ENCODE measurements at regions not wholly inside any gene's neighbourhood (a gene's known extent, or its start where the extent isn't known, plus 50 kb on each side); places are given as distances from the start of the nearest gene placed in this dataset.

DNA sequence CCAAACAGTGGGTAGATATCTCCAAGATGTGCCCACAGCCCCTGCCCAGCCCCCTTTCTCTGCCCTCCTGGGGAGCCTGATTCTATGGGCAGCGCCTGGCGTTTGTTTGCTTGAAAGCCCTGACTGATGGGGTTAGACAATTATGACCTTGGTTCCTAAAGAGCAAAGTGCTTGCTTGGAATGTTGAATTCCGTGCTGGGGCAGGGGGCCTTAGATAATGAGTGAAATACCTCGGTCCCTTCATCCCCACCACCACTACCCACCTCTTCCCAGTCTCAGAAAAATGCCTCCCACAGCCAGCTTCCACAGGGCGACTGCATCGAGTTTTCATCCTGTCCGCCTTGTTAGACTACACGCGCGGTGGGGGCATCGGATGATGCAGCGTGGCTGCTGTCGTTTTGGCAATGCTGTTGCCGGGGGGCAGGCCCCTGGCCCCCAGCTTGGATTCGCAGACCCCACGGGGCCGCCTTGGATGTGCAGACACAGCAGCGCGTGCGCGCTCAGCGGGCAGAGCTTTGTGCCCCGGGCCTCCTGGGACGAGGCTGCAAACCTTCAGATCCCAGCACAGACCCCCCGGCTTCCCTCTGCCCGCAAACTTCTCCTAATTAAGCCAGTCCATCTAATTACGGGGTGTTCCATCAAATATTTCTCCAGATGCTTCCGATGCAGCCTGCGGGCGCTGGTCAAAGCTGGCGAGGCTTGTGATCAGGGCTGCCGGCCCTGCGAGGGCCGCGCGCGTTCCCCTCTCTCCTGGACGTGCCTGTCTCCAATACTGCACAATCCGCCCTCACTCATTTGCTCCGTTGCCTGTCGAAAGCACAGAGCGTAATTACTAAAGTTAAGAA, 86.1 kb downstream of the LINC00237 start:
- peaks cover 23% of the 10 kb centered on the region for H3K4me1 ChIP-seq (ENCODE audit: insufficient read depth, low read length)
- 91% methylated on average over 41 of the region's 42 CpGs for WGBS
- no peaks in the 10 kb centered on the region for H3K9me3 ChIP-seq (ENCODE audit: insufficient read depth, low read depth, low read length)
- H3K4me3 ChIP-seq (ENCODE audit: low read length): no peak overlapping the region
- H3K27me3 ChIP-seq (ENCODE audit: insufficient read depth, low read length): no peaks in the 10 kb centered on the region
- H3K36me3 ChIP-seq (ENCODE audit: insufficient read depth, low read length): no peaks in the 10 kb centered on the region
- no peak overlapping the region for H3K27ac ChIP-seq (ENCODE audit: low read depth, low read length)
- H3K9ac ChIP-seq (ENCODE audit: low read depth, low read length): no peak overlapping the region

DNA sequence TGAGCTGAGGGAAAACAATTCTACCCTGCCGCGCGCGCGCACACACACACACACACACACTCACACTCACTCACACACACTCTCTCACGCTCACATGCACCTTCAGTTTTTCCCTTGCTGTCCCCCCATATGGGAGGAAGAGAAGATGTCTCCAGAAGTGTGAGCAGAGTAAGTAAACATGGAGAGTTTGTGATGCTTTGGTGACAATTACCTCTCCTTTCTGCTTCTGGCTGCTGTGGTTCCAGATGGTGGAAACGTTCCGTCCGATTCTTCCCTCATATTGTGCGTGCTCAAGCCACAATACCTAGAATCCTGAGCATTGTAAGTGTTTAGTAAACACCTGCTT, 86.7 kb downstream of the LINC00237 start:
- peaks cover 23% of the 10 kb centered on the region for H3K4me1 ChIP-seq (ENCODE audit: insufficient read depth, low read length)
- no peak overlapping the region for H3K9ac ChIP-seq (ENCODE audit: low read depth, low read length)
- H3K4me3 ChIP-seq (ENCODE audit: low read length): no peak overlapping the region
- H3K27me3 ChIP-seq (ENCODE audit: insufficient read depth, low read length): no peaks in the 10 kb centered on the region
- 88% methylated on average over 8 of the region's 10 CpGs for WGBS
- no peaks in the 10 kb centered on the region for H3K36me3 ChIP-seq (ENCODE audit: insufficient read depth, low read length)
- H3K27ac ChIP-seq (ENCODE audit: low read depth, low read length): no peak overlapping the region
- H3K9me3 ChIP-seq (ENCODE audit: insufficient read depth, low read depth, low read length): no peaks in the 10 kb centered on the region

DNA sequence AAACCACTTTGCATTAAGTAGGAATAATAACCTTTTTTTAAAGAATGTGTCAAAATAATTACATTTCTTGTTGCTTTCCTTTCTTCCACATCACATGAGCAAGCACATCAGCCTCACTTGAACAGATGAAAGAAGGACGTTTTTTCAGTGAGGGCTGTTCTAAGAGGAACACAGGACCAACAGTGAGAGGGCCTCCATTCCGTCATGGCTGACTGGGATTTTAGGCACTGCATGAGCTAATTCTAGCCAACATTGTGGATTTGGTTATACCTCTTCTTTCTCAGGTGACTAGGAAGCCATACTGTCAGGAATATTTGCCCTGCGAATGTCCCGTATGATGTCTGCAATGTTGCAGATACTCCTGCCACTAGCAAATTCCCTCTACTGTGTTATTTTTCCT, 87.6 kb downstream of the LINC00237 start:
- H3K27me3 ChIP-seq (ENCODE audit: insufficient read depth, low read length): no peaks in the 10 kb centered on the region
- peaks cover 23% of the 10 kb centered on the region for H3K4me1 ChIP-seq (ENCODE audit: insufficient read depth, low read length)
- 89% methylated on average over 4 of the region's 4 CpGs for WGBS

DNA sequence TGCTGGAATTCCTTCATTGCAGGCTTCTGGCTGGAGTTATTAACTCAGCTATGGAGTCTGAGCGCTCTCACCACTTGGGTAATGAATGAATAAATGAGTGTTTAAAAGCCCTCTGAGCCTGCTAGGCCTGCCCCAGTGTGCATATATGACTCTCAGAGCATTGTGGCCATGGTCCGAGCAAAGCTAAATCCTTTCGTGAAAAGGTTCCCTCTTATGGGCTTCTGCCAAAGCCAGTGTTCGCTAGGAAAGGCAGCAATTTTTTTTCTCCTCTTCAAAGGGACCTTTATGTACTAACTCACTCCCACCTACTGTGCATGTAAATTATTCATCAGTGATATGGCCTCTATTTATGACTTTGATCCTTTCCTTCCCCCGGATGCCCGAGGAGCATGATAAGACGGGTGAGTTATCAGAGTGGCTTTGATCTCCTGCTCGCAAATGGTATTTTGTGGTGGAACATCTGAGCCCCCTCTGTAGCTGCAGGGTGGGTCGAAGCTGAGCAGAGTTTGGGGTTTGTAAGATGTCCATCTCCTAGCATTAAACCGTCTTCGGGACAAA, 88.6 kb downstream of the LINC00237 start:
- Histone ChIP-seq H3K9ac (ENCODE audit: low read depth, low read length) (no peak overlapping the region), H3K4me1 (ENCODE audit: insufficient read depth, low read length) (peaks cover 23% of the 10 kb centered on the region), H3K27ac (ENCODE audit: low read depth, low read length) (no peak overlapping the region), H3K36me3 (ENCODE audit: insufficient read depth, low read length) (no peaks in the 10 kb centered on the region), H3K4me3 (ENCODE audit: low read length) (no peak overlapping the region), H3K27me3 (ENCODE audit: insufficient read depth, low read length) (no peaks in the 10 kb centered on the region), H3K9me3 (ENCODE audit: insufficient read depth, low read depth, low read length) (no peaks in the 10 kb centered on the region)
- WGBS: 85% methylated on average over 11 of the region's 11 CpGs

More for the DNA sequence above, 87.6 kb downstream of the LINC00237 start:
- Histone ChIP-seq H3K9ac (ENCODE audit: low read depth, low read length) (no peak overlapping the region), H3K27ac (ENCODE audit: low read depth, low read length) (no peak overlapping the region), H3K9me3 (ENCODE audit: insufficient read depth, low read depth, low read length) (no peaks in the 10 kb centered on the region), H3K36me3 (ENCODE audit: insufficient read depth, low read length) (no peaks in the 10 kb centered on the region), H3K4me3 (ENCODE audit: low read length) (no peak overlapping the region)

DNA sequence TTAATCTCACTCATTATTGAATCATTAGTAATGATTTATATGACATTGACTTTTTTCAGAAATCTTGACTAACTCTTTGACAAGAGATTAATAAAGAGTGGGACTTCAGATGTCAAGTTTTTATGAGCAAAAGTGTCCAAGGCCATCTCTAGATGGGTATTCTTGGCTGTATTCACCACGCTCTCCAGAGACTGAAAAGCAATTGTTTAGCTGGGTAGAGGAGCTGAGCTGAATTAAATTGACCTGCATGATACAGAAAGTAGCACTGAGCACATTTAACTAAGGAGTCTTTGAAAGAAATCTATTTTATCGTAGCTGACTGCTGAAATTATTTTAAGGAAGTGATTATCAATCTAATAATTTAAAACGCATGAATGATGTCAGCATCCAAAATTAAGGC, 89.4 kb downstream of the LINC00237 start:
- no peaks in the 10 kb centered on the region for H3K27me3 ChIP-seq (ENCODE audit: insufficient read depth, low read length)
- 98% methylated on average over 3 of the region's 3 CpGs for WGBS

DNA sequence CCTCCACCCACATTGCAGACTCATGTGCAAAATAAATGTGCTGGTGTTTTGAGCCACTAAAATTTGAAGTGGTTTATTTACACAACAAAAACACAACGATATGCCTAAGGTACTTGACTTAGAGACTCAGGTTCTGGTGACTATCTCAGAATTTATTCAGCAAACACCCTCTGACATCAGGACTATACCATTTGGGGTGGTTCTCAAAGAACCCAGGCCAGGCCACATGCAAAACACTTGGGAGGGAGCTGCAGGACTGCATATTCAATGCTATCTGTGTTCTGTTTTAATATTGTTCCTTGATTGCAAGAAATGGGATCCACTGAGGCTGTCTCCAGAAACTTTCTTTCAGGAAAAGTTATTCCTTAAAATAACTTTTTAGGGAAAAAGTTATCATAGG, 91.6 kb downstream of the LINC00237 start:
- H3K4me1 ChIP-seq (ENCODE audit: insufficient read depth, low read length): peaks cover 8% of the 10 kb centered on the region
- no peaks in the 10 kb centered on the region for H3K9me3 ChIP-seq (ENCODE audit: insufficient read depth, low read depth, low read length)
- WGBS: 86% methylated on average over 1 of the region's 1 CpG
- H3K36me3 ChIP-seq (ENCODE audit: insufficient read depth, low read length): no peaks in the 10 kb centered on the region
- H3K9ac ChIP-seq (ENCODE audit: low read depth, low read length): no peak overlapping the region
- no peaks in the 10 kb centered on the region for H3K27me3 ChIP-seq (ENCODE audit: insufficient read depth, low read length)
- no peak overlapping the region for H3K27ac ChIP-seq (ENCODE audit: low read depth, low read length)
- H3K4me3 ChIP-seq (ENCODE audit: low read length): no peak overlapping the region

More for the DNA sequence above, 89.4 kb downstream of the LINC00237 start:
- no peaks in the 10 kb centered on the region for H3K36me3 ChIP-seq (ENCODE audit: insufficient read depth, low read length)
- no peak overlapping the region for H3K27ac ChIP-seq (ENCODE audit: low read depth, low read length)
- no peak overlapping the region for H3K9ac ChIP-seq (ENCODE audit: low read depth, low read length)
- H3K4me3 ChIP-seq (ENCODE audit: low read length): no peak overlapping the region
- peaks cover 23% of the 10 kb centered on the region for H3K4me1 ChIP-seq (ENCODE audit: insufficient read depth, low read length)
- H3K9me3 ChIP-seq (ENCODE audit: insufficient read depth, low read depth, low read length): no peaks in the 10 kb centered on the region

DNA sequence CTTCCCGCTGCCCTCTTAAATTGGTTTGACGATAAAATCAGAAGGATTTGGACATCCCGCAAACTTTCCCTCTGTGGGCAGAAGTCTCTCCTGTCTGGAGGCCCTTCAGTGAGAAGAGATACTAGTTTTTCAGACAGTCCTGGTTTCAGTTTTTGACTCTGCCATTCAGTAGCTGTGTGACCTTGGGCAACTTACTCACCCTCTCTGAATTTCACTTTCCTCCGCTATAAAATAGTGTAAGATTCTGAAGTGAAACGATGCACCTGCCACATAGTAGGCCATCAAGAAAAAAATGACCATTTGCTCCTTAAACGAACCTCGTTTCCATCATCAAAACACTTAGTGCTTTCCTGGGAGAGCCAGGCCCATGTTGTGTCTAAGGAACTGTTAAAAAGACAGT, 97.2 kb downstream of the LINC00237 start:
- no peaks in the 10 kb centered on the region for H3K27me3 ChIP-seq (ENCODE audit: insufficient read depth, low read length)

DNA sequence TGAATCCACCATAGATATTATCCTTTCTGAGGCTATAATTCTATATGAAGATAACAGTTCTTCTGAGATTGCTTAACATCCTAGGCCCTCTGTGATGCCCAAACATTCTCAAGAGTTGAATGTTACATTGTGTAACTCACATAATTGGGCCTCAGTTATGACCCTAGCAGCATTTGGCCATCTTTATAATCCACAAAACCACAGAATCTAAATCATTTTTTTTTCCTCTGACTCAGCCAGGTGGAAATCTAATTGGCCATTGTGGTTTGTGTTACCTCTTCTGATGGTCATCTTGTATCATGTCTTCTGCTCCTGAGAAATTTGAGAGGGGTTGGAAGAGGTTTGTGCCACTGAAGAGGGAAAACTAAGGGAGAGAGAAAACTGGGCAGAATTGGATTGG, 99.5 kb downstream of the LINC00237 start:
- H3K9ac ChIP-seq (ENCODE audit: low read depth, low read length): no peak overlapping the region
- H3K27me3 ChIP-seq (ENCODE audit: insufficient read depth, low read length): no peaks in the 10 kb centered on the region
- H3K9me3 ChIP-seq (ENCODE audit: insufficient read depth, low read depth, low read length): no peaks in the 10 kb centered on the region
- H3K4me1 ChIP-seq (ENCODE audit: insufficient read depth, low read length): no peaks in the 10 kb centered on the region
- H3K4me3 ChIP-seq (ENCODE audit: low read length): no peak overlapping the region
- no peak overlapping the region for H3K27ac ChIP-seq (ENCODE audit: low read depth, low read length)
- H3K36me3 ChIP-seq (ENCODE audit: insufficient read depth, low read length): no peaks in the 10 kb centered on the region

More for the DNA sequence above, 97.2 kb downstream of the LINC00237 start:
- H3K4me1 ChIP-seq (ENCODE audit: insufficient read depth, low read length): no peaks in the 10 kb centered on the region
- no peaks in the 10 kb centered on the region for H3K36me3 ChIP-seq (ENCODE audit: insufficient read depth, low read length)
- no peak overlapping the region for H3K4me3 ChIP-seq (ENCODE audit: low read length)
- no peak overlapping the region for H3K27ac ChIP-seq (ENCODE audit: low read depth, low read length)
- WGBS: 95% methylated on average over 7 of the region's 7 CpGs
- H3K9ac ChIP-seq (ENCODE audit: low read depth, low read length): no peak overlapping the region
- no peaks in the 10 kb centered on the region for H3K9me3 ChIP-seq (ENCODE audit: insufficient read depth, low read depth, low read length)

DNA sequence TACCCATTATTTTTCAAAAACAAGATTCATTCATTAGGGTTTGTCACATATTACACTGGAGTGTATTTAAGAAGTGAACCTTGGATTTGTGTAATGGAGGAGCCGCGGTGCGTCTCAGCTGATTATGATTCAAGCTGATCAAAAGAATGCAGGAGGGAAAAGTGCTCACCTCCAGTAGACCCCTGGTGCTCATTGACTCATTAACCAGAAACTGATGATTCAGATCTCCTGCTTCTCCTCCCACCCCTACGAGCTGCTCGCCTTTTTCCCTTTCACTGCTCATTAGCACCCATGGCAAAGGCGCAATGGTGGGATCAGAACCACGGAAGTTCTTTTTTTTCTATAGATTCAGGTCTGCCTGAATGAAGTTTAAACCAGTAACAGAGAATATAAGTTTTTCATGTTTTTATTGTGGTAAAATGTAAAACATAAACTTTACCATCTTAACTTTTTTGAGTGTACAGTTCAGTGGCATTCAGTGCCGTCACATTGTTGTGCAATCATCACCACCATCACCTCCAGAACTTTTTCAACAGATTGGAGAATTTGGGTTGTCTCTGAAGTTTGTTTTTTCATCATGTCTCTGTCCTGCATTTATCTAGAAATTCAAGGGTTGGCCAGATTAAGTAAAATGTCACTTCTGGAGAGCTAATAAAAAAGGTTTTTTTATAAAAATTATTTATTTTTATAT, 101.6 kb downstream of the LINC00237 start:
- no peaks in the 10 kb centered on the region for H3K36me3 ChIP-seq (ENCODE audit: insufficient read depth, low read length)
- H3K9me3 ChIP-seq (ENCODE audit: insufficient read depth, low read depth, low read length): no peaks in the 10 kb centered on the region
- H3K27ac ChIP-seq (ENCODE audit: low read depth, low read length): no peak overlapping the region
- no peak overlapping the region for H3K4me3 ChIP-seq (ENCODE audit: low read length)
- no peaks in the 10 kb centered on the region for H3K27me3 ChIP-seq (ENCODE audit: insufficient read depth, low read length)
- no peaks in the 10 kb centered on the region for H3K4me1 ChIP-seq (ENCODE audit: insufficient read depth, low read length)
- WGBS: 84% methylated on average over 7 of the region's 8 CpGs
- H3K9ac ChIP-seq (ENCODE audit: low read depth, low read length): no peak overlapping the region

DNA sequence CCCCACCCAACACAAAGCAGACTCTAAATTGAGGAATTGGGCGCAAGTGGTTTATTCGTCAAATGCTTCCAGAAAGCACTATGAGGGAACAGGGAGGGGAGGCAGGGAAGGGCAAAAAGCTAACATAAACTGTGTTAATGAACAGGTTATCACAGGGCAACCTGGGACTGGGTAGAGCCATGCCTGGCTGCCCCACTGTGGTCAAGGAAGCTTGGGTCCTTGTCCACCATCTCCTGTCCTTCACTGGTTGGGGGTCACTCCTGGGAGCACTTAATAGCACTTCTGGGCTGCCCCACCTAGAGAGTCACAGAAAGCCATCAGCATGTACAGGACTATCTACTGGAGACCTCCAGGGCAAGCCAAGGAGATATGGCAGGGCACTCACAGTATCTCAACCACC, 102.3 kb downstream of the LINC00237 start:
- Histone ChIP-seq H3K4me1 (ENCODE audit: insufficient read depth, low read length) (no peaks in the 10 kb centered on the region), H3K27ac (ENCODE audit: low read depth, low read length) (no peak overlapping the region), H3K36me3 (ENCODE audit: insufficient read depth, low read length) (no peaks in the 10 kb centered on the region), H3K27me3 (ENCODE audit: insufficient read depth, low read length) (no peaks in the 10 kb centered on the region), H3K9ac (ENCODE audit: low read depth, low read length) (no peak overlapping the region), H3K4me3 (ENCODE audit: low read length) (no peak overlapping the region), H3K9me3 (ENCODE audit: insufficient read depth, low read depth, low read length) (no peaks in the 10 kb centered on the region)
- 97% methylated on average over 2 of the region's 2 CpGs for WGBS

DNA sequence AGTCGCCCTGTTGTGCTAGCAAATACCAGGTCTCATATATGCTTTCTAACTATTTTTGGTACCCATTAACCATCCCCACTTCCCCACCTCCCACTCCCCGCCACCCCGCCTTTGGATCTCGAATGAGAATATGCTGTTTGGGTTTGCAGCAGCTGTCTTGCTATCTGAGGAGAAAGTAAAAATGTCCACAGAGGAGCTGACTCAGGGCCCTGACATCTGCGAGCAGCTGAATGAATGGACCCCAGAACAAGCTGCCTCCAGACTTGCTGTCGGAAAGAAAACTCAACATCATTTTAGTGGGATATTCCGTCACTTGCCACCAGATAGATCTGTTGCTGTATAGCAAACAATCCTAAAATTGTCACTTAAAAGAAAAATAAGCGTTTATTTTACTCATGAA, 103.7 kb downstream of the LINC00237 start:
- Histone ChIP-seq H3K36me3 (ENCODE audit: insufficient read depth, low read length) (no peaks in the 10 kb centered on the region), H3K4me3 (ENCODE audit: low read length) (no peak overlapping the region), H3K9me3 (ENCODE audit: insufficient read depth, low read depth, low read length) (no peaks in the 10 kb centered on the region), H3K27me3 (ENCODE audit: insufficient read depth, low read length) (no peaks in the 10 kb centered on the region), H3K4me1 (ENCODE audit: insufficient read depth, low read length) (no peaks in the 10 kb centered on the region), H3K27ac (ENCODE audit: low read depth, low read length) (no peak overlapping the region), H3K9ac (ENCODE audit: low read depth, low read length) (no peak overlapping the region)
- 95% methylated on average over 8 of the region's 8 CpGs for WGBS
